HK-2 (cell line): ENCODE measurements at regions not wholly inside any gene's neighbourhood (a gene's known extent, or its start where the extent isn't known, plus 50 kb on each side); places are given as distances from the start of the nearest gene placed in this dataset.

Experiments used
- DNase-seq: peaks from one replicate; pipeline ENCODE4 v3.0.0-alpha.2; 2018; ENCODE audit not compliant: unreplicated experiment

- DNase-seq = no peak
These were observed 953.5 kb downstream of the CDH11 start for GRCh38 chr16:64168371-64168770.

- DNase-seq = no peak
These were observed 953.9 kb downstream of the CDH11 start for GRCh38 chr16:64167936-64168335.

- DNase-seq = no peak
These were observed 956.5 kb downstream of the CDH11 start for GRCh38 chr16:64165368-64165767.

- no peak for DNase-seq
These were observed 959.1 kb downstream of the CDH11 start for GRCh38 chr16:64162613-64163375.

DNA sequence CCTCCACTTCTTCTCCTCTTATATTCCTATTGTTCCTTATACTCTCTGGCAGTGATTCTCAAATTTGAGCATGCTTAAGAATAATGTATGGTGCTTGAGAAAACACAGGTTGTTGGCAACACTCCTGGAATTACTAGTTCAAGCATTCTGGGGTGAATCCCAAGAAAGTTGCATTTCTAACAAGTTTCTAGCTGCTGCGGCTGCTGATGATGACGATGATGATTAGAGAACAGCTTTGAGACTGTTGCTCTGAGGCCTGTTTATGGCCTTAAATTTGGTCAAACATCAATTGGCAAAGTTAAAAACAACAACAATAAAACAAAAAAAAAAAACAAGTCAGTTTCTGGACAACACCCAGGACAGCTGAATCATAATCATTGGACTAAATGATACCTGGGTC, 961.9 kb downstream of the CDH11 start:
- DNase-seq = no peak

- no peak for DNase-seq
These were observed 962.8 kb downstream of the CDH11 start for GRCh38 chr16:64158941-64159588.

DNA sequence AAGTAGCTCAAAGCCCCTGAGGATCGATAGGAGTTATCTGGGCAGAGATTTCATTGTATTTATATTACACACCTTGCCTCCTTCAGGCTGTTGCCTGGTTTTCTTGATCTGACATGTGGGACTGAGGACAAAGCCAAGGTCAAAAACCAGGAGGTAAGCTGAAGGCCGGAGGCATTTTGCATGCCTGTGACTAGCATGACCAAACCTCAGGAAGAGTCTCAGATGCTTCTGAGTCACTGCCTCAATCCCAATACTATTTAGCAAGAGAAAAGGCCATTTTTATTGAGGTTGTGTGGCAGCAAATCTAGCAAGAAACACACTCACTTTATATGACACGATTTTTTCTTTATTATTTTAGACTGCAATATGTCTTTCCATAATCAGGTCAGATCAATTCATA, 968.1 kb downstream of the CDH11 start:
- peak; percentile 14 for DNase-seq

DNA sequence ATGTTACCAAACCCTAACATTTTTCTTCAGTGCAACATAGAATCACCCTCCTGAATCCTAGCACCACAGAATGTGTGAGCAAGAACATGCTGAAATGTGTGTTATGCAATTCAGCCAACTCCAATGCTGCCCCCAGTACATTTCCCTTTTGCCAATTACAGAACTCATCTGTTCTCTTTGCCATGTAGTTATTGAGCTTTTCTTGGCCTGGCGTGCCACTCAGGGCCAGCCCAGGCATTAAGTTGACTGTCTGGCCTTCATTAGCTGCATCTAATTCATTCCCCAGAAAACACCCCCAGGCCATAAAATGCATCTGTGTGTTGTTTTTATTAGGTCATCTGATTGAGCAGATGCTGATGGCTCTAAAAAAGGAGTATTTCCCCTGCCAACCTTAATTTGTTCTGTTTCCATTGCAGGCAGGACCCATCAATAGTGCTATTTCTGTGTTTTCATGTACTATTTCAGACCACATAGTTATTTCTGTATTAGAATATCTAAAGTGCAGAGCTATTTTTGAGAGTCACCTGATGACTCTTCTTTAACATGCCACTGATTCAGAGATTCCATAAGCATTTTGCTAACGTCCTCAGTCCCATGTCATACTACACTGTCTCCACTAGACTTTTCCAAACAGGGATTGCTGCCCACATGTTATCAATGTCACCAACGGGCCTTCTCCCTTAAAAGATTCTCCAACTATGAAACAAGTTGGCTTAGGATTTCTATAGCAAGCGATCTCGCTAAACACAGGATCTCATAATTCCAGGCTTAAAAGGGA, 969.7 kb downstream of the CDH11 start:
- no peak for DNase-seq

DNA sequence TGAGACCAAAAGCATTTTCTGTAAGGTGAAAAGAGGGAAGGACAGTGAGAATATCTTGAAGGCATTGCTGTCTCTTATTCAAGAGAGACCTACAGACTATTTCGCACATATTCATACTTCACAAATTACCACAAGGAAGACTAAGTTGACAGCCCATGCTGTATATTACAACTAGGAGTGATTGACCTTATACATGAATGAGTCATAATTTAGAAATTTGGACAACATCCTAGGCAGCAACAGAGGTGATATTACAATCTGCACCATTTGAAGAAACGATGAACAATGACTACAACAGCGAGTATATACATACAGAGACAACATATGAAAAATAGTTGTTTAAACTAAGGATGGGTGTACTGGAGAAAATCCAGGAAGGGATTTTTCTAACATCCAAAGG, 971.7 kb downstream of the CDH11 start:
- no peak for DNase-seq

- no peak for DNase-seq
These were observed 972.1 kb downstream of the CDH11 start for GRCh38 chr16:64149756-64150155.

- DNase-seq = no peak
These were observed 973.5 kb downstream of the CDH11 start for GRCh38 chr16:64148356-64148755.

DNA sequence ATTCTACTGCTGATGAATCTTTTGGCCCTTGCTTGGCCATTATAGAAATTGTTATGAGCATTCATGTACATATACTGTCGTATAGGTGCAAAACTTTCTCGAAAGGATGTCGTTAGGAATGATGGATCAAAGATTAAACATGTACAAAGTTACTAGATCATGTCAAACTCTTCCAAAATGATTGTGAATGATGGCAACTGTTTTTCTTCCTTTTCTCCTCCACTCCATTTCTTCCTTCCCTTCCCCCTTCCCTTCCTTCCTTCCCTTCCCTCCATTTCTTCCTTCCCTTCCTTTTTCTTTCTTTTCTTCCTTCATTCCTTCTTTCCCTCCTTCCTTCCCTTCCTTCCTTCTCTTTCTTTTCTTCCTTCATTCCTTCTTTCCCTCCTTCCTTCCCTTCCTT, 973.9 kb downstream of the CDH11 start:
- DNase-seq = no peak

GRCh38 chr16:64144617-64145016, 977.2 kb downstream of the CDH11 start:
- no peak for DNase-seq

DNA sequence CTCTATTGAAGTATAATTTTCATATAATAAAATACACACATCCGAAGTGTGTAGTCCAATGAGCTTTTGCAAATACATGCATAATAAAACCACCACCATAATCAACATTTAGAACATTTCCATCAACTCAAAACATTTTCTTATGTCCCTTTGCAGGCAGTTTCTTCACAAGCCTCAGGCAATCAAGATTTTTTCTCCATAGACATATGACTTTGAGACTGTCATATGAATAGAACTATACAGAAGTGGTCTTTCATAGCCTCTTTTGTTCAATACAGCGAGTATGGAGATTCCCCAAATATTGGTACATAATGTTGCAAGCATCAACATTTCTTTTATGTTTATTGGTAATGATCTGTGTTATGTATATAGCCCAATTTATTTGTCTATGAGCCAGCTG, 983.2 kb downstream of the CDH11 start:
- no peak for DNase-seq

GRCh38 chr16:64138006-64138405, 983.9 kb downstream of the CDH11 start:
- no peak for DNase-seq

- no peak for DNase-seq
These were observed 985.1 kb downstream of the CDH11 start for GRCh38 chr16:64136743-64137142.

GRCh38 chr16:64136314-64136713, 985.5 kb downstream of the CDH11 start:
- DNase-seq = no peak

- DNase-seq = no peak
These were observed 988.5 kb downstream of the CDH11 start for GRCh38 chr16:64133366-64133765.

DNA sequence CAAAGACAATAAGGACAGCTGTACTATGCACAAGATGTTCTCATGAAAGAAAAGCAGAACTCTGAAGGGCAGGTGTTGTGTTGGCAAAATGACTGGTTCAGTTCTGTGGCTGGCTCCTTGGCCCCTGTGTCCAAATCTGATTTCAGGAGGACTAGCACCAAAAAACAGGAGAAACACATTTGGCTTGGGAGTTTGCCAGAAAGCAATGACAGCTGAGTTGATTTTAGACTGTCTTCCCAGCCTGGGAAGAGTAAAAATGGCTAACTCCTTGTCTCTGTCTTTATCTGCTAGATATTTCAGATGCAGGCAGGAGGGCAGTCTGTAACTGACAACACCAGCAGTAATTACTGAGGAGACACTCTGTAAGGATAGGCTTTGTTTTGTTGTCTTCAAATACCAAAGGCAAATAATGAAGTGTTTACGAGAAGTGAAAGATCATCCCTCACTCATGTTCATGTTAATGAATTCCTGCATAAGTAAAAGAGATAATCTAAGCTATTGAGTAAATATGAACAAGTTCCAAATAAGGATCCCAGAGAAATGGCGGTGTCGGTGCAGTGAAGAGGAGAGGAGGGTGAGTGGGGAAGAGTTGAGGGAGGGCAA, 989.0 kb downstream of the CDH11 start:
- DNase-seq = no peak

- DNase-seq = no peak
These were observed 989.7 kb downstream of the CDH11 start for GRCh38 chr16:64132190-64132589.

DNA sequence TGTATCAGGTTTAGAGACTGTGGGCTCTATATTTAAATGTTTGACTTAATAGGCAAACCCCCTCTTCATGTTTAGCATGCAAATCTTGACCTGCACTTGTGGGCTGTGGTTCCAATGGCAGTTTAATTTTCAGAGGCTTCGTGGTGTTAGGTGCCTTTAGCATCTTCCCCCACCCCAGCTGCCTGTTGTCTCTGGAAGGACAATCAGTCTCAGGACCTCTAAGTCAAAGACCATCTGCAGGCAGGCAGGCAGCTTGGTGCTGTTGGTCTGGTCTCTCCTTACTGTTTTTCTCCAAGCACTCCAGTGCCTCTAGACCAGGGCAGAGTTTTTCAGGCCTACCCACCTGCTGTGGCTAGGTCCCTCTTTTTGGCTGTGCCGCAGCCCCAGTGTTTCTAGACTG, 990.4 kb downstream of the CDH11 start:
- no peak for DNase-seq

GRCh38 chr16:64130140-64130539, 991.7 kb downstream of the CDH11 start:
- no peak for DNase-seq
